HG03108 (cell line): ENCODE measurements at regions not wholly inside any gene's neighbourhood (a gene's known extent, or its start where the extent isn't known, plus 50 kb on each side); places are given as distances from the start of the nearest gene placed in this dataset.
"Not testable (repeated sequence)": the region's sequence is repeated elsewhere in the genome, so short reads cannot be mapped to it uniquely, and the experiment has no call there.

Experiments used
- ATAC-seq: cut with Tn5 transposase; IDR thresholded peaks from one replicate; pipeline ENCODE4 v1.9.1; 2021; ENCODE audit warnings: moderate library complexity; ENCODE audit not compliant: unreplicated experiment

DNA sequence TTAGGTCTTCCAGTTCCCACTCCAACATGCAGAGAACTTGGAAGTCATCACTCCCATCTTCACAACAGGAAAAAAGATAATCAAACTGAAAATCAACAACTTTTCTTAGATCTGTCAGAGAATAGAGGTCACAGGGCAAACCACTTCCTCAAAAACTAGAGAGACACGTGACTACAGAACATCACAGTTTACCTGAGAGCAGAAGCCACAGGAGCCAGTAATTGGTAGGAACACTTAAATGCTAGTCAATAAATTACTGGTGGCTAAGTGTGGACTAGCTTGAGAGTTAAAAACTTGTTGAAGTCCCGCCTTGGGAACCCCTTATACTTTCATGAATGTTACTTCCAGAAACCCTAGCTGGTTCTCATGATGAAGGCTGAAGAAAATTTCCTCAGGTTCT is 81.1 kb downstream of the THSD1 start:
- peak; percentile 58 for ATAC-seq

DNA sequence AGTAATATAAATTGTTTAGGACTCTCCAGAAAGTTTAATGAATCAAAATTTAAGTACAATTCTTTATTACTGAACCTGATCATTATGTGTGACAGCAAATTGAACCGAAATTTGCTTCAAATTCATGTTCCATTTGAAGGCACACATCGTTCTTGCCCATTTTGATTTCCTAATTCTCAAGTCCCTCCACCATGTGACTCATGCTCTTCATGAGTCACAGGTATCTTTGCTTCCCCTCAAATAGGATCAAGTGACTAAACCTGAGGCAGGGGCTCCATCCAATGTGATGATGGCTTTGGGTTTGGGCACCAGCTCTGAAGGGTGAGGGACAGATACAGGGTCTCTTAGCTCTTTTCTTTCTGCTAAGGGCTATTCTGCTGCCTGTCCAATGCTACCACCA is 86.1 kb downstream of the THSD1 start:
- no peak for ATAC-seq

DNA sequence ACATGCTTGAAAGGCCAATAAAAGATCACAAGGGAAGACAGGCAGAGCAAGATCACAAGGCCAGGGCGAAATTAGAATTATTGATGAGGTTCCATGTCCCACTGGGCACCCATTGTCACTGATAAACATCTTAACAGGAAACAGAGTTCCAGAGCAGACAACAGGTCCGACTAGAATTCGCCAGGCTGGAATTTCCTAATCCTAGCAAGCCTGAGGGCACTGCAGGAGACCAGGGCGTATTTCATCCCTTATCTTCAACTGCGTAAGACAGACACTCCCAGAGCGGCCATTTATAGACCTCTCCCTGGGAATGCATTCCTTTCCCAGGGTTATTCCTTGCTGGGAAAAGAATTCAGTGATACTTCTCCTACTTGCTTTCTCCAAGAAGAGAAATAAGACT is 96.1 kb downstream of the THSD1 start:
- not testable (repeated sequence) for ATAC-seq

DNA sequence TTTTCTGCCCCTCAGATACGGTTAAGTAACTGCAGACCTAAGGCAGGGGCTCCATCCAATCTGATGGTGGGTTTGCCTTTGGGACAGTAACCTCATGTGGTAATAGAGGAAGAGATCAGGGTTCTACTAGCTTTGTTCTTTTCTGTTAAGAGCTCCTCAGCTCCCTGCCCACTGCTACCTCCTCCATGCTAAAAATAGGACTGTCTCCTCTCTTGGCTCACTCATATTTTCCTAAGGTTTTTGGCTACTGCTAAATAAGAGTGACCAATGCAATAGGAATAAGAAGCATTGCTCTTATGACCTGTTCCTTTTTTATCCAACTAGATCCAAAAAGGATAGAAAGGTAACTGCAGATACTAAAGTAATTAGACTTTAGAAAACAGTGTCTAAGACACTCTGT is 99.6 kb downstream of the THSD1 start:
- ATAC-seq, result not testable (repeated sequence)

DNA sequence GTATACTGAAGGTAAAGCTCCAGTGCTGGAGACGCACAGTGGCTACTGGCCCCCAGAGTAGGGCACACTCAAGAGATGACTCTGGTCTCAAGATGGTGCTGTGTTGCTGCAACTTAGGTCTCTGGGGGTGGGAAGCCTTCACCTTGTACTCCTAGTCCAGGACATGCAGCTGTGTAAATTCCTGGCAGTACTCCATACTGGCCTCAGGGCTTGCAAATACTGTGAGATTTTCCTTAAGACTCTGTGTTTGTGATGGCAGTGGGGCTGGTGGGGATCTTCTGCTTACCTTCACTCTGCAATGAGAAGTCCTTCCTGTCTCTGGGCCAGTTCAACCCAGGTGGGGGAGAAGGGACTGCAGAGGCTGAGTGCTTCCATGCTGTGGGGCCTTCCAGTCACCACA is 102.9 kb downstream of the THSD1 start:
- ATAC-seq, result not testable (repeated sequence)

DNA sequence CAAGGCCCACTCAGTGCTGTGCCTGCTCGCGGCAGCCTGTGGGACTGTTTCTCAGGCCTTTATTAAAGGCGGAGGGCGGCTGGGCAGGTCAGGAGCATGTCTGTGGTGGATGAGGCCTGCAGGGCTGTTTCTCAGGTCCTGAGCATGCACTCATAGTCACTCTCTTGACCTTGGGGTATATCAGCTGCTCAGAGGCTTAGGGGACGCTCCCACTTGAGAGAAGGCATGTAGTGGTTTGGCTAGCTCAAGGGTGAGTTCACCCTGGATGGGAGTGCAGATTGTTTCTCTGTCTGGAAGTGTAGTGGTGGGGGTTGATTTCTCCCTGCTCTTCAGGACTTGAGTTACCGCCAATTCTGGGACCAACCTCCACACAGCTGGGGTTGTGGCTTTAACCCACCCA is 103.3 kb downstream of the THSD1 start:
- ATAC-seq, result not testable (repeated sequence)

DNA sequence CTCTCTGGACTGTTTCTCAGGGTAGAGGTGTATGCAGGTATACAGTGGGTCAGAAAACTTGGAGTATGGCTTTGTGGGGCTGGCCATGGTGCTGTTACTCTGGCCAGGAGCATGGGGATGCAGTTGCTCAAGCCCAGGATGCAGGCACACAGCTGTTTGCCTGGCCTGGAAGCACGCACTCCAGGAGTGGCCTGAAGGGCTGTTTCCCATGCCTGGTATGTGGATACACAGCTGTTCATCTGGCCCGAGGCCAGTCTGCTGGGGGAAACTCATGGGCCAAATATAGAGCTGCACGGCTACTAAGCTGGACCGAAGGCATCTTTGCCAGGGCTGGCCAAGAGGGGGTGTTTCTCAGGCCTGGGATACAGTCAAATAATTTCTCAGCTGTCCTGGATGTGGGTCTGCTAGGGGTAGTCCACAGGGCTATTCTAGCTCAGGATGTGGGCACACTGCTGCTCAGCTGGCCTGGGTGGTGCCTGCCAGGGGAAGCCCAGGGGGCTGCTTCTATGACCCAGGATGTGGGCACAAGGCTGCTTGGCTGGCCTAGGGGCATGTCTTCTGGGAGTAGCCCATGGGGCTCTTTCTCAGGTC is 104.1 kb downstream of the THSD1 start:
- not testable (repeated sequence) for ATAC-seq

DNA sequence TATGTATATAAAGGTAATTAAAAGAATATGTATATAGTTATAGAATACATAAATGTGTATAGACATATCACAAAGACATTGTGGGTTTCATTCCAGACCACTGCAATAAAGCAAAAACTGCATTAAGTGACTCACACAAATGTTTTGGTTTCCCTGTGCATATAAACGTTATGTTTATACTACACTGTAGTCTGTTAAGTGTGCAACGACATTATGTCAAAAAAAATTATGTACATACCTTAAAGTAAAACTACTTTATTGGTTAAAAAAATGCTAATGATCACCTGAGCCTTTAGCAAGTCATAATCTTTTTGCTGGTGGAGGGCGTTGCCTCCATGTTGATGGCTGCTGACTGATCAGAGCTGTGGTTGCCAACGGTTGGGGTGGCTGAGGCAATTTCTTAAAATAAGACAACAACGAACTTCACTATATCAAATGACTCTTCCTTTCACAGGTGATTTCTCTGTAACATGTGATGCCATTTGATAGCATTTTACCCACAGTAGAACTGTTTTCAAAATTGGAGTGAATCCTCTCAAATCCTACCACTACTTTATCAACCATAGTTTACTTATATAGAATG is 107.8 kb downstream of the THSD1 start:
- not testable (repeated sequence) for ATAC-seq

DNA sequence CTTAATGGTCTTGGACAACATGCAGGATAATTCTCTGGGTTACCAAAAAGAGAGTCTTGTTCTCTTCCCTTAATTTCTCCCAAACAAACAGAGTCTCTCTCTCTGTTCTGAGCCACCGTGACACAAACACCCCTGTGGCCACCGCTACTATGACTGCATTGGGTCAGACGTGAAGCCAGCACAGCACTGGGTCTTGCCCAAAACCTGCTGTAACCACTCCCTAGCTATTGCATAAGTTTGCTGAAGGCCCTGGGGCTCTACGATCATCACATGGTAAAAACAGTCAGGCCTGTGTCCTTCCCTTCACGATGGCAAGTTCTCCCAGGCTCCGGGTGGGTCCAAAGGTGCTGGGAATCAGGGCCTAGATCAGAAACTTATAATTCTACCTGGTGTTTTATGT is 117.1 kb downstream of the THSD1 start:
- ATAC-seq, result not testable (repeated sequence)

DNA sequence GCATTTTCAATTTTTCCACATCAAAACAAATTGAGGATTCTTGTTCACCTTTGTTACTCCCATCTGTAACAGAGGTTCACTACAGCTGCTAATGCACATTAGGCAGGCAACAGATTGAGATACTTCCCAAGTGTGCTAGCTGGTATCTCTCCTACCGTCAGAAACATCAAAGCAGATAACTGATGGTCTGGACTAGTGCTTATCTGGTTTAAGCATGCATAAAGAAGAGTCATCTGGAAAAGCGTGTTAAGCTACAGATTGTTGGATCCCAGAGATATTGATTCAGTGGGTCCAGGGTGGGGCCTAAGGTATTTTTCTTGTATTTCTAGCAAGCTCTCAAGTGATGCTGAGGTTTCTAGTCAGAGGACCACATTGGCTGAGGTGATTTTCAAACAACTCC is 122.0 kb upstream of the NEK3 start:
- not testable (repeated sequence) for ATAC-seq

DNA sequence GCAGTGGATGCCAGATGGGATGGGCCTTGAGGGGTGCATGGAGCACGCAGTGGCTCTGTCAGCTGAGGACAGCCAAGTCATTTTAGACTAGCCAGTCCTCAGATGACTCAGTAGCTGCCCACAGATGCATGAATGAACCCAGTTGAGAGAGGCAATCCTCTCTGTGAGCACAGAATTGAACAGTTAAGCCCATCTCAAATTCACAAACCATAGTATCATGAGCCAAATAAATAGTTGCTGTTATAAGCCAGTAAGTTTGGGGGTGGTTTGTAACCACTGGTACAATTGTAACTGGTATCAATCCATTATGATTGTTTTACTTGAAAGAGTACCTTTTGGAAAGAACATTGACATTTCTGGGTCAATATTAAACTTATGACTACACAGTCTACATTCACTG is 120.0 kb upstream of the NEK3 start:
- not testable (repeated sequence) for ATAC-seq

DNA sequence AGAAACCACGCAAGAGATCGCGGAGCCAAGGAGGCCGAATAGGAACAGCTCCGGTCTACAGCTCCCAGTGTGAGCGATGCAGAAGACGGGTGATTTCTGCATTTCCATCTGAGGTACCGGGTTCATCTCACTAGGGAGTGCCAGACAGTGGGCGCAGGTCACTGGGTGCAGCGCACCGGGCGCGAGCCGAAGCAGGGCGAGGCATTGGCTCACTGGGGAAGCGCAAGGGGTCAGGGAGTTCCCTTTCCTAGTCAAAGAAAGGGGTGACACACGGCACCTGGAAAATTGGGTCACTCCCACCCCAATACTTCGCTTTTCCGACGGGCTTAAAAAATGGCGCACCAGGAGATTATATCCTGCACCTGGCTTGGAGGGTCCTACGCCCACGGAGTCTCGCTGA is 94.9 kb upstream of the NEK3 start:
- ATAC-seq, result not testable (repeated sequence)

DNA sequence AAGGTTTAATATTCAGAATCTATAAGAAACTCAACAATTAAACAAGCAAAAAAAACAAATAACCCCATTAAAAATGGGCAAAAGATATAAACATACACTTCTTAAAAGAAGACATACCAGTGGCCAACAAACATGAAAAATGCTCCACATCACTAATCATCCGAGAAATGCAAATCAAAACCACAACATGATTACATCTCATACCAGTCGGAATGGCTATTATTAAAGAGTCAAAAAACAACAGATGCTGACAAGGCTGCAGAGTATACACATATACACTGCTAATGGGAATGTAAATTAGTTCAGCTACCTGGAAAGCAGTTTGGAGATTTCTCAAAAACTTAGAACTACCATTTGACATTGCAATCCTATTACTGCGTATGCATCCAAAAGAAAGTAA is 81.4 kb upstream of the NEK3 start:
- peak; percentile 66 for ATAC-seq

DNA sequence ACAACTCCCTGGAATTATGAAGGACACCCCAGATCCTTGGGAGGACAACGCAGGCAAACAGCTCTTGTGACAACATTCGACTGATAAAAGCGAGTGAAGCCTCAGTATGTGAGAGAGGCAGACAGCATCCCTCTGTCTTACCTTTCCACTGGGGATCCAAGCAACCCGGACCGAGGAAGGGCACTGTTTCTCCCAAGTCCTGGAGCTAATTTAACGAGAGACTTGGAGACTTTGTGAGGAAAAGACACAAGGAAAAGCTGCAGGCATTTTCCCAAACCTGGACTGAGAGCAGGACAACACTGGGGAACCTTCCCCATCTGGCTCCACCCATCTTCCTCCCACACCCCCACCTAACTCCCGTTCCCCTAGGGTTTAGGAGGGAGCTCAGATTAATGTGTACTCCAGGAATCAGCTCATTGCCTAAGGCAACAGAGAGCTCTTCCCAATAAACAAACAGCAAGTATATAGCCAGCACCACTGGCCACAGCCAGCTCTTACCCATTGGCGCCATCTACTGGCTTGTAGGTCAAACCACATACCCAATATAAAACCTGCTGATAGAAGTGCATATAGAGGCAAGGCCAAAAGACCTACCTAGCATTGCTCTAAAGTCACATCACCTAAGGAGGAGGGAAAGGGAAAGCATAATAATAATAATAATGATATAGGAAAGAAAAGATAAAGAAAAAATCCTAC is 76.7 kb upstream of the NEK3 start:
- ATAC-seq, result peak; percentile 78

DNA sequence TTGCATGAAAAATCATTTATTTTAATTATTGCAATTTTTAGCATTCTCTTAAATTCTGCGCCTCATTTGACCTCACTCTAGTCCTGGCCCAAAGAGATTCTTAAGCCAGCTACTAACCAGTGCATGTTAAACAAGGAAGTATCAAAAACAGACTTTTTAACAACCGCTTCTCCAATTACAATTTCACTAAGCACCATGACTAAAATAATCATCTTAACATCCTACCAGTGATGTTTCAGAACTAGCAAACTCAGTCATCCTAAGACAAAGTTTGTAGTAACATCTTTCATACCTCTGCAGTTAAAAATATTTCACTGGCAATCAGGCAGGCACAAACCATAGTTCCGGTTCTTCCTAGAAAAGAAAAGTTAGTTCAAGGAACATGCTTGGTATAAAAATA is 75.5 kb upstream of the NEK3 start:
- ATAC-seq, result not testable (repeated sequence)

DNA sequence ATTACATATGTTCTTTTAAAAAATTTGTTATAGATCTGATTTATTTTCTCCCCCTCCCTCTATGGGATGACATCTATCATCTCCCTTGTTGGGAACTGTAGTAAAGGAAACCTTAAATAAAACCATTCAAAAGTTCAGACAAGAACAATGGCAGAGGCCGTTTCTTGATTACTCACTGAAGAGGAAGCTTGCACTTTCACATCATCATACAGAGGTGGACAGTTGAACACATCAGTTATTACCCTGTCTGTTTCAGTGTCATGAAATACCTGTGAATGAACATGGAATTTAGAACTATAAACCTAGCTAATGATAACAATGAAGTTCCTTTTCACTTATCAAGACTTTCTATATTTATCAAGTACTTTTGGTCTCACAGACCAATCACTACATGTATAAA is 63.7 kb upstream of the NEK3 start:
- ATAC-seq, result not testable (repeated sequence)

DNA sequence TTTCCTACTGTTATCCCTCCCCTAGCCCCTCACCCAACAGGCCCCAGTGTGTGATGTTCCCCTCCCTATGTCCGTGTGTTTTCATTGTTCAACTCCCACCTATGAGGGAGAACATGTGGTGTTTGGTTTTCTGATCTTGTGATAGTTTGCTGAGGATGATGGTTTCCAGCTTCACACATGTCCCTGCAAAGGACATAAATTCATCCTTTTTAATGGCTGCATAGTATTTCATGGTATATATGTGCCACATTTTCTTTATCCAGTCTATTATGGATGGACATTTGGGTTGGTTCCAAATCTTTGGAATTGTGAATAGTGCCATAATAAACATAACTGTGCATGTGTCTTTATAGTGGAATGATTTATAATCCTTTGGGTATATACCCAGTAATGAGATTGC is 54.5 kb upstream of the NEK3 start:
- not testable (repeated sequence) for ATAC-seq

DNA sequence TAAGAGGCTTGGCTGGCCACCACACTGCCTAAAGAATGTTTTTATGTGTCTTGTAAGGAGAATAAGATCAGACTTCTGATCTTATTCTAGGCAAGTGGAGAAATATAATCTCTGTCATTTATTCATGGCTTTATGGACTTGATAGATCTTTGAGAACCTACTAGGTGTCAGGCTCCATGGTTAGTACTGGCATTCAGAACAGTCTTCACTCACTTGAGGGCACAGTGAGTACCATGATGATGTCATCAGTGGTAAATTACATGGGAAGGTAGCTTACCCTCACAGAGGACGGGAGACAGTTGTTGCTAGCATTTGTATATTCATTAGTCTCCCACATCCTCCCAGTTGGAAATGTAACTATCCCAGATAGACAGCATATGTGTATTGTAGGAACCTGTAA is 53.5 kb upstream of the NEK3 start:
- not testable (repeated sequence) for ATAC-seq

DNA sequence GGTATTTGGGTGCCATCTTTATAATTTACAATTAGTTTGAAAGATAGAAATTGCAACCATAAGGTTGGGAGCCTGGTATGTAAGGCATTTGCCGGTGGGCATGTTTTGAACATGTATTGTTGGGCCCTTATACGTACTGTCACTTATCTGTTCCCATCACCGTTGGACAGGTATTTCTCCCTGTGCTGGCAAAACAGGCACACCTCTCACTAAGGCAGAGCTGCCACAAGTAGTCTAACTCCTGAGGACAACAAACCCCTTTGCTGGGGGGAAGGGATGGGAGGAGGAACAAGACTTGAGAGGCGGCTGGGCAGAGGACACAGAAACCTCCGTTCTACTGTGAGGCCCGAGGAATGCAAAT is 52.0 kb upstream of the NEK3 start:
- not testable (repeated sequence) for ATAC-seq

DNA sequence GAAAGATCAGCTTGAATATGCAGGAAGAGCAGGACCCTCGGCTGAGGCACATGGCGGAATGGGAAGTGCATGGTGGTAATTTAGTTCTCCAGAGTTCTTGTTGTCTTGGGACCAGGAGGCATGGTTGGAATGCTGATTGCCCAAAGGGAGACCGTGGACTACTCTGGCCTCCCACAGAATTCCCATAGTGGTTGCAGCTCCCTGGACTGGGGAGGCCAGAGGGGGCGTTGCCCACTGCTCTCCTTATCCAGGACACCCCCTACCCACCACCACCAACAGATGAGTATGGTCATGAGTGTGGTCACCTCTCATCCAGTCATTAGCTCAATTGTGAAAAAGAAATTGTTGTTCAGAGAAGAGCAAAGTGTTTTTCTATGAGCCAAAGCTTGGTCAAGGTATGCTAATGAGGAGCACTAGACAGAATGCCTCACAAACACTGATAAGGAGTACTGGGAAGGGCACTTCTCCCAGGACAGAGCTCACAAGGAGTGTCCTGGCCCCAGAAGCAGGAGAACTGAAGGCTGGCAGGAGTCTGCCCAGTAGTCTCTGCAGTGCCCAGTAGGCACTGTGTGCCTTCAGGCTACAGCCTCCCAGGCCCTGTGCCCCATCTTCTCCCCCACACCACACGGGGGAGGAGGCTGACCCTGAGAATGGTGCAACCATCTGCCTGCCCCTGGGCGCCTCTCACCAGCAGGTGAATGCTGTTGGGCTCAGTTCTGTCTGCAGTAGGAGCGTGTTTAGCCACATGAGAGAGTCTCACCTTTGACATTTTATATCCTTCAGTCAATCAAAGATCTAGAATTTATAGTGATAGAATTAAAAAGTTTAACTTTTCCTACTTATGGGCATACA is 51.4 kb upstream of the NEK3 start:
- not testable (repeated sequence) for ATAC-seq
